ENCODE measurements at regions not wholly inside any gene's neighbourhood (a gene's known extent, or its start where the extent isn't known, plus 50 kb on each side); places are given as distances from the start of the nearest gene placed in this dataset.

GRCh38 chr22:49257551-49257961 is 570.1 kb downstream of the BRD1 start:
- TF ChIP-seq CTCF (tag by site-specific recombination; IDR thresholded peaks at IDR 0.05) (no peak), ZNF24 (tag by site-specific recombination; IDR thresholded peaks at IDR 0.05) (no peak), ZNF248 (tag by site-specific recombination; IDR thresholded peaks at IDR 0.05) (no peak), YY1 (tag by site-specific recombination; IDR thresholded peaks at IDR 0.05) (no peak), ZNF354C (tag by site-specific recombination; IDR thresholded peaks at IDR 0.05; ENCODE audit: borderline replicate concordance, low read depth) (no peak), ZBTB21 (tag by site-specific recombination; IDR thresholded peaks at IDR 0.05) (no peak), PRDM4 (tag by site-specific recombination; IDR thresholded peaks at IDR 0.05) (no peak), ZBTB1 (tag by site-specific recombination; IDR thresholded peaks at IDR 0.05) (no peak), ZNF175 (tag by site-specific recombination; IDR thresholded peaks at IDR 0.05) (no peak)
- TF ChIP-seq, protein P1, sequence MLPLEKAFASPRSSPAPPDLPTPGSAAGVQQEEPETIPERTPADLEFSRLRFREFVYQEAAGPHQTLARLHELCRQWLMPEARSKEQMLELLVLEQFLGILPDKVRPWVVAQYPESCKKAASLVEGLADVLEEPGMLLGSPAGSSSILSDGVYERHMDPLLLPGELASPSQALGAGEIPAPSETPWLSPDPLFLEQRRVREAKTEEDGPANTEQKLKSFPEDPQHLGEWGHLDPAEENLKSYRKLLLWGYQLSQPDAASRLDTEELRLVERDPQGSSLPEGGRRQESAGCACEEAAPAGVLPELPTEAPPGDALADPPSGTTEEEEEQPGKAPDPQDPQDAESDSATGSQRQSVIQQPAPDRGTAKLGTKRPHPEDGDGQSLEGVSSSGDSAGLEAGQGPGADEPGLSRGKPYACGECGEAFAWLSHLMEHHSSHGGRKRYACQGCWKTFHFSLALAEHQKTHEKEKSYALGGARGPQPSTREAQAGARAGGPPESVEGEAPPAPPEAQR (tag by site-specific recombination; IDR thresholded peaks at IDR 0.05) = no peak
- TF ChIP-seq, protein P2, sequence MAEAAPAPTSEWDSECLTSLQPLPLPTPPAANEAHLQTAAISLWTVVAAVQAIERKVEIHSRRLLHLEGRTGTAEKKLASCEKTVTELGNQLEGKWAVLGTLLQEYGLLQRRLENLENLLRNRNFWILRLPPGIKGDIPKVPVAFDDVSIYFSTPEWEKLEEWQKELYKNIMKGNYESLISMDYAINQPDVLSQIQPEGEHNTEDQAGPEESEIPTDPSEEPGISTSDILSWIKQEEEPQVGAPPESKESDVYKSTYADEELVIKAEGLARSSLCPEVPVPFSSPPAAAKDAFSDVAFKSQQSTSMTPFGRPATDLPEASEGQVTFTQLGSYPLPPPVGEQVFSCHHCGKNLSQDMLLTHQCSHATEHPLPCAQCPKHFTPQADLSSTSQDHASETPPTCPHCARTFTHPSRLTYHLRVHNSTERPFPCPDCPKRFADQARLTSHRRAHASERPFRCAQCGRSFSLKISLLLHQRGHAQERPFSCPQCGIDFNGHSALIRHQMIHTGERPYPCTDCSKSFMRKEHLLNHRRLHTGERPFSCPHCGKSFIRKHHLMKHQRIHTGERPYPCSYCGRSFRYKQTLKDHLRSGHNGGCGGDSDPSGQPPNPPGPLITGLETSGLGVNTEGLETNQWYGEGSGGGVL (tag by site-specific recombination; IDR thresholded peaks at IDR 0.05) = no peak
